ENCODE measurements at regions not wholly inside any gene's neighbourhood (a gene's known extent, or its start where the extent isn't known, plus 50 kb on each side); places are given as distances from the start of the nearest gene placed in this dataset.
"Not testable (repeated sequence)": the region's sequence is repeated elsewhere in the genome, so short reads cannot be mapped to it uniquely, and the experiment has no call there.

GRCh38 chr5:89343666-89344065 is 460.7 kb upstream of the MEF2C start:
- no peak for DNase-seq (ENCODE audit: low spot score)

DNA sequence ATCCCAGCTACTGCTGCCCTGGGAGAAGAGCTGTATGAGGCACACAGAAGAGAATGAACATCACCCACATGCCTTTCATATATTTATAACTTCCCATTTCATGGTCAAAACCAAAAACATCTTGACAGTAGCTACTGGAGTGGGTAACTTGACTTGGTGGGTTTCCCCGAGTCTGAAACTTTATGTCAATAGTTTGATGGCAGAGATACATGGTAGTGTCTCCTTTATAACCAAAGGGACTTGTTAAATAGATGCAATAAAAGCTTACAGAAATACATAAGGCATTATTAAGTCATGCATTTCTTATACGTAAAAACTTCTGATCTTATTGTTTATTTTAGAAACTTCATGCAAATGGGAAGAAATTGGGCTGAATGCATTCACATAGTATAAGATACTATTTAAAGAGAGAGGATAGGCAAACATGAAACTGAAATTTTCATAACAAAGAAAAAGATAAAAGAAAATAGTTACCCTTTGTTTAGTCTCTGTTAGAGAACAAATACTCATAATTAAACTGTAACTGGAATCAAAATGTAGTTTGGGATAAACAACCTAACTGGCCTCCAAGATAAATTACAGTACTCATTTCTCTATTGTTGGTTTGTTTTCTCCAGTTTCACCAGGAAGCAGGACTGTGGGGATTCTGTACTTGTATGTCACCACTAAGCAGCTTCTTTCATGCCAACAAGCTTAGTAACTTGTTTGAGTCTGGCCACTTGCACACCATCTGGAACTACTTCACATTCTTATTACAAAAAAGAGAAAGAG is 459.3 kb upstream of the MEF2C start:
- DNase-seq (ENCODE audit: low spot score) = peak; percentile 12

DNA sequence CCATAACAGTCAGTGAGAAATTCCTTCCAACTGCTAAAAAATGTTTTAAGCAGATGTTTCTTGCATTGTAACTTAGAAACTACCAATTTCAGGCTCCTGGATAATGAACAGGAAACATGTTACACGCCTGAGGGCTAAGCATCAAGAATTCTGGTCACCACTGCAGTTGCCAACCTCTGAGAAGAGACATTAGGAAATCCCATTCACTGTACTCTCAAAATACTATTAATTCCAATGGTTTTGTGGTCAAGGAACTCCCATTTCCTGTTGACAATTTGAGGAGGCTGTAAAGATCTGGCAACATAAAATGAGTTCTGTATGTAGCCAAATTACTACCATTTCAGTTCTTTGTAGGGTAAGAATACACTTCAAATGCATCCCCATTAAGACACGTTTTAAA is 456.0 kb upstream of the MEF2C start:
- no peak for DNase-seq (ENCODE audit: low spot score)

GRCh38 chr5:89336111-89336510 is 453.1 kb upstream of the MEF2C start:
- DNase-seq (ENCODE audit: low spot score) = no peak

GRCh38 chr5:89330140-89330539 is 447.2 kb upstream of the MEF2C start:
- DNase-seq (ENCODE audit: low spot score) = no peak

GRCh38 chr5:89327608-89328007 is 444.6 kb upstream of the MEF2C start:
- DNase-seq (ENCODE audit: low spot score) = no peak

- DNase-seq (ENCODE audit: low spot score) = no peak
These were observed 442.0 kb upstream of the MEF2C start for GRCh38 chr5:89324990-89325389.

DNA sequence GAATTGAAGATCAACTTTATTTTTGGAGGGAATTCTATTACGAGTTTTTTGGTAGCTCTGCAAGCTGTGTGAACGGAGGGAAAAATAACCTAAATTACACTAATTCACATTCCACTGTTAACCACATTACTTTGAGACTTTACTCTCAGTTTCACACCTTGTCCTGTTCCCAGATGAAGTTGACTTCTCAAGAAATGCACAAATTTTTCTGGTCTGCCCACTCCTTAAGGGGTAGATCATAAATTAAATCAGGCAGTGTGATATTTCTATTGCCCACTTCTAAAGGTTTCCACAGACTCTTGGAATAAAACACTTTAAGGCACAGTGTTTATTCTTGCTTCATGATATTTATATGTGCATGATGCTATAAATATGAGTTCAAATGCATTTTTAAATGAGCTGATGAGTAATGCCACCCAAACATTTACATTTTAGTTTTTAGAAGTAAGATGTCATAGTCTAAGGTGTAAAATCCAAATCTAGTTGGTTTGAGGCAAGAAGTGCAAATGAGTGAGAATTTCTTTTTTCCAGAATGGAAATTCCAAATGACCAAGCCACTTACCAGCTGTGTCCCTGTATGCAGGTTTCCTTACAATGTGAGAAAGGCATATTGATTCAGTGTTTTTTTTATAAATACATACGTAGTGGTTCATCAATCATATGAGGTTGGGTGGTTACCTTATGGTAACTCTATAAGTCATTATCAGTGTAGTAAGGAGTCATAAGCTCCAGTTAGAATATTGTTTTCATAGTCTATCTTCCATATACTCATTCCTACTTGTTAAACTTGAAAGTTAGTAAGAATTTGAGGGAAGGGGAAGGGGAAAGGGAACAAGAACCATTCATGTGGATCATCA is 437.7 kb upstream of the MEF2C start:
- DNase-seq (ENCODE audit: low spot score) = no peak

- DNase-seq (ENCODE audit: low spot score) = not testable (repeated sequence)
These were observed 434.9 kb upstream of the MEF2C start for GRCh38 chr5:89317838-89318237.

- no peak for DNase-seq (ENCODE audit: low spot score)
These were observed 432.5 kb upstream of the MEF2C start for GRCh38 chr5:89315286-89316100.

DNA sequence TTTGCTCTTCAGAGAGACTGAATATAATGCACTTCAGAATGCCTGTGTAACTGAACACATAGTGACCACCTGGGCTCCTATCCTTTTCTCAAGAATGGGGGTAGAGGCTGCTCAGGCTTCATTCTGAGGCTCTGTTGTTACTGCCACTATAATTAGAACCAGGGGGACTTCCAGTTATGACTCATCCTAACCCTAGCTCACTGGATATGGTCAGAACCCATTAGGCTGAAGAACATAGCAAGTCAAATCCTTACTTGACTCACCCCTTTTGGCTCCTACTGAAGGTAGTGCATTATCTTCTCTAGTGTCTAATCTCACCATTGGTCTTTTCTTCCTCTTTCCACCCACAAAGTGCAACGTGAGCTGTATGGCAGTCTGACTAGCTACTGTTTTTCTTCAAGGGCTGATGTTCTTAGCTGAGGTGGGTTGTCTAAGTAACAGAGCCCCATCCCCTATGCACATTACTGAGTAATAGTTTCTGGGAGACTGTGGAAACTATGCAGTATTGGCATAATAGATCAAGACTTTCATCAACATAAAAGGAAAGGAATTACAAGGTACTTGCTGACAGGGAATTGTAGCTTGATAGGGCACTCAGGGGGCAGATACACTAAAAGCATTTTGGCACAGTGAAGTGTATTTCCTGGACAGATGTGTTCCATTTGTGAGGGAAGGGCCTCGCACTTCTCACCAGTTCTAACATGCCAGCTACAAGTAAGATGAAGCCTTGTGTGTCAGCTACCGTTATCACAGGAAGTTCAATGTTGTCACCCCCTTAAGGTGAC is 431.0 kb upstream of the MEF2C start:
- DNase-seq (ENCODE audit: low spot score) = peak; percentile 19

DNA sequence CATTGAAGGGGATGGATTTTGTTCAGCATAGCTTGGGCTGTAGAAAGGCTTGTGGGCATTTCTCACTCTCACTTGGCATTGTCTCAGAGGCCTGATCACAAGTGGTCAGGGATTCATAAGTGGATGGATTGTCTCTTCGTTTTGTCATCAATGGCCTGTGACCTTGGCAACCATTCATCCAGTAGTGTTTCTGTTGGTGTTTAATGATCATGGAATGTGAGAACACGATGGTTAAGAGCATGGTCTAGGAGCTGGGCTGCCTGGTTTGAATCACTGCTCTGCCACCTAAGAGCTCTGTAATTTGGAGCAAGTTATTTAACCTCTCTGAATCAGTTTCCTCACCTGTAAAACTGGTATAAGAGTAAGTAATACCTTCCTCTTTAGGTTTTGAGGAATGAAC is 430.1 kb upstream of the MEF2C start:
- peak; percentile 1 for DNase-seq (ENCODE audit: low spot score)

GRCh38 chr5:89309268-89309667 is 426.3 kb upstream of the MEF2C start:
- no peak for DNase-seq (ENCODE audit: low spot score)

DNA sequence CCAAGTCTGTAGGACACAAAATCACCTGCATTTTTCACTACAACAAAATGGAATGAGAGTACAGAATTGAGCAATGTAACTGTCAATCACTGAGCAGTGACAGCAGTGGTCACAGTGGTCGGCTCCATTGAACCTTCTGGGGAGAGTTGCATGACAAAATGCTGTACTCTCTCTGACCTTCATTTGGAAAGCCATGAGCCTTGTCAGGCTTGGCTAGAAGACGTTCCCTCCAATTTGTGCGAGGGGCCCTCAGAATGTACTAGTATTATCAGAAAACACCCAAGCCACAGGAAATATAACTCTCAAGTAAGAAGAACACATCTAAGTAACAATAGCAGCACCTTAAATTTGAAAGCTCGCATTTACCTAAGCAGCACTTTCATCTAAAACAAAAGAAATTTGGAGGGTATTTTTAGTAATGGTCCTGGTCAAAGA is 425.6 kb upstream of the MEF2C start:
- DNase-seq (ENCODE audit: low spot score) = no peak

- no peak for DNase-seq (ENCODE audit: low spot score)
These were observed 425.0 kb upstream of the MEF2C start for GRCh38 chr5:89307972-89308371.

DNA sequence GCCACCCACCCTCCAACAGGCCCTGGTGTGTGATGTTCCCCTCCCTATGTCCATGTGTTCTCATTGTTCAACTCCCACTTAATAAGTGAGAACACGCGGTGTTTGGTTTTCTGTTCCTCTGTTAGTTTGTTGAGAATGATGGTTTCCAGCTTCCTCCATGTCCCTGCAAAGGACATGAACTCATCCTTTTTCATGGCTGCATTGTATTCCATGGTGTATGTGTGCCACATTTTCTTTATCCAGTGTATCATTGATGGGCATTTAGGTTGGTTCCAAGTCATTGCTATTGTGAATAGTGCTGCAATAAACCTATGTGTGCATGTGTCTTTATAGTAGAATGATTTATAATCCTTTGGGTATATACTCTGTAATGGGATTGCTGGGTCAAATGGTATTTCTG is 424.2 kb upstream of the MEF2C start:
- not testable (repeated sequence) for DNase-seq (ENCODE audit: low spot score)

GRCh38 chr5:89303033-89303480 is 420.1 kb upstream of the MEF2C start:
- no peak for DNase-seq (ENCODE audit: low spot score)

GRCh38 chr5:89302102-89302891 is 419.3 kb upstream of the MEF2C start:
- no peak for DNase-seq (ENCODE audit: low spot score)

DNA sequence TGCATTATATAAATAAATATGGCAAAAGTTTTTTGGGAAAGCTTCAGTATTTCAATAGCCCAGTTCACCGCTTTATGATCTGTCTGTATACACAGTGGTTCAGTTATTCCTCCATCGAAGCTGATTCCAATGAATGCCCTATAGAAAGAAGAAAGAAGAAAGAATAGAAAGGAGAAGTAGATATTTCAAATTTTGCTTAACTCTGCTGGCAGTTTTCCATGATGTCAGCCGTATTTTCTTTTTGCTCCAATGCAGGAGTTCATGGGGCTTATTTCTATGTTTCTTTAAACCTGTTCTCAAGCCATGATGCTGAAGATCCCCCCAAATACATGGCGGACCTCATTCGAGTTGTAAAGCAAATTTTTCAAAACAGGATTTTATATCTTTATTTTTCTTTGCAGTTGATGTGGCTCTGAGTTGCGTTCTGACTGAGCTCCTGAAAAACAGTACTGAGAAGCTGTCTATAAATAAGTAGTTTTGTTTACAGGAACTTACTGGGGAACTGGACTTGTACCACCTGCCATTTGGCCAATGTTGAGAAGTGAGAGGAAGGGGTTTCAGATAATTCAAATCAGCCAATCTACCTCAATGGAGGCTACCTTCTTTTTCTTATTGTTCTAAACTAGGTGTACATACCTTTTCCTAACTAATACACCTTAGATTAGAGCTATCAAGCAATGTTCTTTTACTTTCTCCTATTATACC is 418.5 kb upstream of the MEF2C start:
- no peak for DNase-seq (ENCODE audit: low spot score)

- no peak for DNase-seq (ENCODE audit: low spot score)
These were observed 417.5 kb upstream of the MEF2C start for GRCh38 chr5:89300426-89300970.
